ENCODE measurements at regions not wholly inside any gene's neighbourhood (a gene's known extent, or its start where the extent isn't known, plus 50 kb on each side); places are given as distances from the start of the nearest gene placed in this dataset.
"Not testable (repeated sequence)": the region's sequence is repeated elsewhere in the genome, so short reads cannot be mapped to it uniquely, and the experiment has no call there.

DNA sequence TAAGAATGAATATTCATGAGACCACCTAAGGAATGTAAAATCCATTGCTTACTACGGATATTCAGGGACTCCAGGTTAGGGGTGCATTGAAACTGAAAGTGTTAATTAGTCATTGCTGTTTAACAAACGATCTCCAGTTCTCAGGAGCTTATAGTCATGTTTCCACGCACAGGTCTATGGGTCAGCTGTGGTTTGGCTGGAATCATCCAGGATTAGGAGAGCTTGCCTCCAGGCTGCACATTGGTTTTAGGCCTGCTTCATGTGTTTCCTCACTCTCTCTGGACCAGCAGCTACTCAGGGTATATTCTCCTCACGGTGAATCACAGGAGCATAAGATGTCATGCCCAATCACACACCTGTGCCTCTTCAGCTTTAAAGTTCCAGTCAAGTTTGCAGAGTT is 98.9 kb downstream of the ATXN3L start:
- DNase-seq, result no peak

DNA sequence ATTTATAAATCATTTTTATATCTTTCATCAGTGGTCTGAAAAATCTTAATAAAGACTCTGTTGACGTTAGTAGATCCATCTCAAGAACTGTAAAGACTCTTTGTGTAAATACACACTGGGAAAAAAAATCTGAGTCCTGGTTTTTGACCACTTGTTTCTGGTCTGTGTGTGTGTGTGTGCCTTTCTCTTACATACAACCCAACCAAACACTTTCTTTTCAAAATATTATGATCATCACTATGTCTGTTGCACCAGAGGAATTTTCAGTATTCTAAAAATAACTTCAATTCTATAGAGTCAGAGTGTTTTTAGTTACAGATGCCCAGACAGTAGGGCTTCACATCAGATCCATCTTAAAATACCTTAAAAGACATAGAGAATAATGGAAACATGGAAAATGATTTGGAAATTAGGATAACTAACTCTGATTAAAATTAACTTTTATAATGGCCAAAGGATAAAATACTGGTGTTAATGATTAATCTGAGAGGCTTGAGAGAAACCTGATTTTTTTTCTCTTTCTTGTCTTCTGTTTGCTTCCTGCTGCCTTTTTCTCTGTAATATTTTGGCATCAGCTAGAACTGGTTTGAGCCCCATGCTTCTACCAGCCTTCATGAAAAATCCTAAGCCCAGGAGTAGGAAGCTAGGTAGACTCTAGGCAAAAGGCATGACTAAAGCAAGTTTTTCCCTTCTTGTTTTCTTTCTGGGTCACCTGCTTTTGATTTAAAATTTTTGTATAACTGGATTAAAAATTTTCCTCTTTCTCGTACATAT is 99.7 kb downstream of the ATXN3L start:
- no peak for DNase-seq

DNA sequence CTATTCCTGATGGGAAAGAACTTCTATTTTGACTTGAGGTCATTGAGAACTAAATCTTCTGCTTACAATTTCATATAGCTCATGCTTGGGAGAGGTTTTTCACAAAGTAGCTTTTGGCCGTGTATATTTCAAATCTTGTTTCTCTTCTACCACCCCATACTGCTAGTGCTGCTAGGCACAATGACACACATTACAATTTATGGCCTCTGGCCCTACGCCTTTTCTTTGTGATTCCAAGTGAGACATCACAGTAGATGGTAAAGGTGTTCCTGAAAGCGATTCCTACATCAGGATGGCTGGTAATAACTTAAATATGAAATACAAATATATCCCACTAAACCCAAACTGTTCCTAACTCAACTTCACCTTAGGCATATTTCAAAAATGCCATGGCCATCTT is 101.1 kb downstream of the ATXN3L start:
- no peak for DNase-seq

DNA sequence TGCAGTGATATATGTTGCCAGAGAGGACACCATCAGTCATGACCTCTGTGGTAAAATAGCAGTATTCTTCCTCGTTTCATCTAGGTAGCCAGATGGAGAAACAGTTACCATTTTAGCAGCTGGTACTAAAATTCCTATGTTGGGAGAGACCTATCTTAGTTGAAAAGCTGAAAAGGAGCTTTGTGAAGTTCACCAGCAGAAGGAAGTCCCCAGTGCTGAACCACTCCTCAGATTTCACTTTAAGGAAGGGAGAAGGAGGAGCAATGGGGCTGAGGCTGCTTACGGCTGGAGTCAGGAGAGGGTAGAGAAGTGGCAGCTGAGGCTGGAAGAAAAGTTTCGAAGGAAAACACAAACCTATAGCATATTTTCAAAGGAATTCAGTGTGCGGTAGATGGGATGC is 103.7 kb downstream of the ATXN3L start:
- DNase-seq, result no peak

DNA sequence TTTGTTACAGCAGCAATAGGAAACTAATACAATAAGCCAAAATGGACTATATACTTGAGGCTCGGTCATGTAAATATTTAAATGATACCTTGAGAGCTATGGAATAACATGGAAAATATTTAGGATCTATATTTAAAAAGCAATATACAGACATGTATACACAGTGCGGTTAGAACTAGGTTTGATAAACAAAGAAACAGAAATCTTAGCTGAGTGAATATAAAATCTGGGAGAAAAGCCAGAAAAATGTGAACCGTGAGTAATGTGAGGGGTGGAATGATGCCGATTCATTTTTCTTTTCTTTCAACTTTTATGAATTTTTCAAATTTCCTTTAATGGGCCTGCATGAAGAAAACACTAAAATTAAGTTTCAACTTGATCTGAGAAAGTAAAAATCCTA is 104.1 kb downstream of the ATXN3L start:
- no peak for DNase-seq

GRCh38 chrX:13212191-13212651 is 107.6 kb downstream of the ATXN3L start:
- DNase-seq, result no peak

DNA sequence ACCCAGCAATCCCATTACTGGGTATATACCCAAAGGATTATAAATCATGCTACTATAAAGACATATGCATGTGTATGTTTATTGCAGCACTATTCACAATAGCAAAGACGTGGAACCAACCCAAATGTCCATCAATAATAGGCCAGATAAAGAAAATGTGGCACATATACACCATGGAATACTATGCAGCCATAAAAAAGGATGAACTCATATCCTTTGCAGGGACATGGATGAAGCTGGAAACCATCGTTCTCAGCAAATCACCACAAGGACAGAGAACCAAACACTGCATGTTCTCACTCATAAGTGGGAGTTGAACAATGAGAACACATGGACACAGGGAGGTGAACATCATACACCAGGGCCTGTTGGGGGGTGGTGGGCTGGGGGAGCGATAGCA is 109.7 kb downstream of the ATXN3L start:
- DNase-seq, result not testable (repeated sequence)

DNA sequence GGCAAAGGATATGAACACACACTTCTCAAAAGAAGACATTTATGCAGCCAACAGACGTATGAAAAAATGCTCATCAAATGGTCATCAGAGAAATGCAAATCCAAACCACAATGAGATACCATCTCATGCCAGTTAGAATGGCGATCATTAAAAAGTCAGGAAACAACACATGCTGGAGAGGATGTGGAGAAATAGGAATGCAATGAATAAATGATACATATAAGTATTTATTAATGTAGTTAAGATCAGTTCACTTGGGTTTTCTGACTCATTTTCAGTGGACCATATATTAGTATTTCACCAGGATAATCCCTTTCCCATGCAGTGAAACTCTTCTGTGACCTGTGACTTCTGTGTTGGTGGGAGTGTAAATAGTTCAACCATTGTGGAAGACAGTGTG is 110.1 kb downstream of the ATXN3L start:
- not testable (repeated sequence) for DNase-seq

DNA sequence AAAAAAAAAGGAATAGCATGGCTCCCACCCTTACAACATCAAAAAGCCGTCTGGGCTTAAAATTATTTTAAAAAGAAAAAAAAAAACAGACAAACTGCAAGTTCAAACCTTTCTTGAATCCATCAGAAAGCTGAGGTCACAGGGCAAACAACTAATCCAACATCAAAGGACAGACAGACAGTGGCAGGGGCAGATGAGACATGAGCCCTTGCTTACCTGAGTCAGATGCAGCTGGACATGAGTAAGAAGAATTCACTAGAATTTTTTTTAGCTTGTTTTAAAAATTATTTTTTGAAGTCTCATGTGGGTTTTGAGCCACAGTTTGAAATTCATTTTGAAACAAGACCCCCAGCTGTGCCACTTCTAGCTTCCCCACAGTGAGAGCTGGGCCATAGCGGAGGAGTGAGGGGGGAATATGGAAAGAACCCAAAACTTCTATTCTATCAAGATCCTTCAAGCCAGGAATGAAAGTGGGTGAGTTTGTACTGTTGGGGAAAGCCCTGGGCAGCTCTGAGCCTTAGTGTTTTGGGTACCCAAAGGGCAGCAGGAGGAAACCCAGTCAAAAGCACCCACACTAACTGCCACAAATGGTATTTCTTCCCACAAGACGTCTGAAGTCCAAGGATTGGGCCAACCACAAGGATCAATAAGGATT is 111.4 kb downstream of the ATXN3L start:
- no peak for DNase-seq

DNA sequence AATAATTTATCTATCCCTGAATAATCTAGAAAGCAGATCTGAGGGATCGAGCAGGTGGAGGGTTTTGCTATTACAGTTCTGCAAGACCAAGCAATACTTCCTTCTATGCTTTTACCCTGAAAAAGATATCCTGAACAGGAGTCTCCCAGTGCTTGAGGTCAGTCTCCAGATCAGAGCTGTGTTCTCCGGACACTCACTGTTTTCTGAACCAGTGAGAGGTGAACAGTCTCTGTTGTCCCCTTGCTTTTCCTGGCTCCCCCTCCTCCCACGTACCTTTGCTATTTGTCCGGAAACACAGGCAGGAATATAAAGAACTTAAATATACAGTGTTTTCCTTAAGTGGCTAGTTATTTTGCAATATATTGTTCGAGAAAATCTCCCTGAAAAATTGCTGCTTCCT is 116.6 kb downstream of the ATXN3L start:
- no peak for DNase-seq

- DNase-seq, result no peak
Measured at GRCh38 chrX:13201605-13202219, 118.1 kb downstream of the ATXN3L start.

DNA sequence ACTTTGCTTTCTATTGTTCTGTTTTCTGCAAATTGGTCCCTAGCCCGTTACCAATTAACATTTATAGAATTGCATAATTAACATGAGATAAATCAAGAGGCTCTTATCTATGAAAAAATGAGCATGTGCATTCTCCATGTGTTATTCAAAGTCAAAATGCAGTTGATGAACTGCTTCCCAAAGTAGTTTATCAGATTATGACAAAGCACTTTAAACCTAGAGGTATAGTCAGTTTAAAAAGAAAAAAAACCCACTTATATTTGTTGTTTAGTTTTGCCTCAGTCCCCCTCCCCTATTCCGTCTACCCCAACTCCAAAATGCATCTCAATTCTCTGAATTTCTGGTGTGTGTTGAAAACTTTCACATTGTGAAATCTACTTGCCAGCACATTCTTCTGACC is 119.5 kb downstream of the ATXN3L start:
- DNase-seq, result no peak

DNA sequence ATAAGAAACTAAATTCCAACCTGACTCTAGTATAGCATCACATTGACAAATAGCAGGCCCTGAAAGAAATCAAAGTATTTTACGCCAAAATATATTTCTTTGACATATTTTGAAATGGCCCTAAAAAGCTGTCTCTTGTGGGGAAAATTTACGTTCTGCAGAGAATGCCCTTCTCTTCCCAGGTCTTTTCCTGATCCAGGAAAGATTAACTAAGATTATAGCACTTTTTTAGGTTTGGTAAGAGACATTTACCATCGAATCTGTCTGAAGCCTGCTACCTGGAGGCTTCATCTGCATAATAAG is 121.1 kb downstream of the ATXN3L start:
- no peak for DNase-seq

DNA sequence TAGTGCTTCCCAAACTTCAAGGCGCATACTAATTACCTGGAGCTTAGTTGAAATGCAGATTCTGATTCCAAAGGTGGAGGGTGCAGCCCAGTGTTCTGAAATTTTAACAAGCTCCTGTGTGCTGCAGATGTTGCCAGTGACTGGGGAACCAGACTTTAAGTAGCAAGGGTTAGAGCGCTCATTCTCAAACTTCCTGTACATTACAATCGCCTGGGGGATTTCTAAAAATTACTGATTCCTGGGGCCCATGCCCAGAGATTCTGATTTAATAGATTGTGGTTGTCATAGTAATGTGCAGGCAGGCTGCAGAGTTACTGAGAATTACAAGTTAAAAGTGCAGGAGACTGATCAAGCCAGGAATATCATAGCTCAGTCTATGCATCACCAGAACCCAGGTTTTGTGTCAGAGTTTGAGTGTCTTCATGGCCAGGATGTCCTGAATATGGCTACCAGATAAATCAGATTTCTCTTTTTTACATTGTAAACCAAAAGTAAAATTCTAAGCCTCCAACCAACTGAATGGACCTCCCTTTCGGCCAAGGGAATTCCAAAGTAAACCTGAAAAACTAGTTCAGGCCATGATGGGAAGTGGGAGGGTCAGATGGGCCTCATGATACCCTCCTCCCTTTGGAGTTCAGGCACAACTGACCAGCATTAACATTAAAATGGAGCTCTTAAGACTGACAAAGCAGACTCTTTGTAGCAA is 121.6 kb downstream of the ATXN3L start:
- no peak for DNase-seq

DNA sequence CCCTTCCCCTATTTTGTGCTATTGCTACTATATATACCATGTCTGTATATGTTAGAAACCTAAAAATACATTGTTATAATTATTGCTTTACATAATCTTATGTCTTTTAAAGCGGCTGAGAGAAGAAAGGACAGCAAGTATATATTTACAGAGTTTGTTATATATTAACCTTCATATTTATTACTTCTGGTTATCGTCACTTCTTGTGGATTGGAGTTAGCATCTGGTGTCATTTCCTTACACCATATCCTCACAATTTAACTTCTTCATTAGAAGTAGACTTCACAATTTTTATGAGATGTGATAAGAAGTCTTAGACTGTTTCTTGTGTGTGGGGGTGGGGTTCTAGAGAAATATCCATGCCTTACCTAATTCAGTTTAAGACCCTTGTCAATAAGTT is 123.1 kb downstream of the ATXN3L start:
- DNase-seq, result no peak

- no peak for DNase-seq
Measured at GRCh38 chrX:13195340-13195739, 124.5 kb downstream of the ATXN3L start.

DNA sequence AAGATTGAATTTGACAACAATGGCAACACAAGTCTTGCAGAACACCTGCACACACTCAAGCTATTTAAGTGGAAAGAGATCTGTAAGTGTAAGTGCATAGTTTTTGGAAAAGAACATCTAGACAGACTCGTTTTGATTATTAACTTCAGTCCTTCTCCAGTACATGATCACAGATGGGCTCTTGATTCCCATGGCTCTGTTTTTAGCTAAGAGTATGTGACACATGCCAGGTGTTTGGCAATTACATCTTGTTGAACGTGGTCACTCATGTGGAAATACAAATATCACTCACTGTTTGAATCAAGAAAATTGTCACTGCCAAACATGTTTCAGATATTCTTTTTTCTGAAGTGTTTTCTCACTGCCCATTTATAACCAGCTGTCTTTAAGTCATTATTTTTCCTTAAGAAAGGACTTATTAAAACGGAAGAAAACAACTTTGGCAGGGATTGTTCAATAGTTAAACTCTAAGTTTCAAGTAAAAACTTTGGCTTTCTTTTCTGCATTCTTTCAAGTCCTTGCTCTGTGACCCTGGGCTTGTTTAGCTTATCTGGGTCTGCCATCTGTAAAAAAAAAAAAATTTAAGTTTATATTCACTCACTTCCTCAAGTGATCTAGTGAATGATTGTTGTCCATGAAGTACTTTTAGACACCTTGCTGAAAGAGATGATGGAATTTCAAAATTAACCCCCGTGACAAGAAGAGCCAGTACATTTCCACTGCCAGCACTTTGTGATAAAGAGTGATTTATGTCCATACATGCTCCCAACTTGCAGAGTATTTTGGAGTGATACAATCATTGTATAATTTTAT is 125.4 kb downstream of the ATXN3L start:
- DNase-seq, result no peak

DNA sequence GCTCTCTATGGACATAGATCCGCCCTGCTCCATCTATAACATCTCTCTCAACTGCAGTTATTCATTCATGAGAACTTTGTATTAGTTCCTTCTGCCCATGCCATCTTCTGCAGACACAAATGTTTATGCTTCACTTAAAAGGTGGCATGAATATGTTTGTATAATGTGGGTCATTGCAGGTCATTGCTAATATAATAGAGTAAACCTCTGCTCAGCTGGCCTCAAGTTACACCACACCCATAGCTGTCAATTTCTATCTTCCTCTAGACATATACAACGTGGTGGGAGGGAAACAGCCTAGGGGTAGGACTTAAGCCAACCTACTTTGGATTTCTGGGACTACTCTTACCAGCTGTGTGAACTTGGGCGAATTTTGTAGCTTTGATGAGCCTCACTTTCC is 129.8 kb downstream of the ATXN3L start:
- no peak for DNase-seq

DNA sequence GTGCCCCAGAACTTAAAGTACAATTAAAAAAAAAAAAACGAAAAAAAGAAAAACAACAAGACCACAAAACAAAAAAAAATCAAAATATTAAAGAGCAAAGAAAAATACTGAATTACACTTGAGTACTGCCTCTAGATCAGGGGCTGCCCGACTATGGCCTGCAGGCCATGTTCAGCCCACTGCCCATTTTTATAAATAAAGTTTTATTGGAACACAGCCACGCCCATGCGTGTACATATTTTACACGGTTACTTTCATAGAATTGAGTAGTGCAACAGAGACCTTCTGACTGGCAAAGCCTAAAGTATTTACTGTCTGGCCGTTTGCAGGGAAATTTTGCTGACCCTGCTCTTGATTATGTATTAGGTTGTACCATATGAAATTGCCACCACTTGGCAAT is 130.5 kb downstream of the ATXN3L start:
- DNase-seq, result no peak

- DNase-seq, result no peak
Measured at GRCh38 chrX:13188731-13189309, 131.0 kb downstream of the ATXN3L start.

DNA sequence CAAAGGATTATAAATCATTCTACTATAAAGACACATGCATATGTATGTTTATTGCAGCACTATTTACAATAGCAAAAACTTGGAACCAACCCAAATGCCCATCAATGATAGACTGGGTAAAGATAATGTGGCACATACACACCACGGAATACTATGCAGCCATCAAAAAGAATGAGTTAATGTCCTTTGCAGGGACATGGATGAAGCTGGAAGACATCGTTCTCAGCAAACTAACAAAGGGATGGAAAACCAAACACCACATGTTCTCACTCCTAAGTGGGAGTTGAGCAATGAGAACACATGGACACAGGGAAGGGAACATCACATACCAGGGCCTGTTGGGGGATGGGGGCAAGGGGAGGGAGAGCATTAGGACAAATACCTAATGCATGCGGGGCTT is 133.2 kb downstream of the ATXN3L start:
- DNase-seq, result not testable (repeated sequence)

DNA sequence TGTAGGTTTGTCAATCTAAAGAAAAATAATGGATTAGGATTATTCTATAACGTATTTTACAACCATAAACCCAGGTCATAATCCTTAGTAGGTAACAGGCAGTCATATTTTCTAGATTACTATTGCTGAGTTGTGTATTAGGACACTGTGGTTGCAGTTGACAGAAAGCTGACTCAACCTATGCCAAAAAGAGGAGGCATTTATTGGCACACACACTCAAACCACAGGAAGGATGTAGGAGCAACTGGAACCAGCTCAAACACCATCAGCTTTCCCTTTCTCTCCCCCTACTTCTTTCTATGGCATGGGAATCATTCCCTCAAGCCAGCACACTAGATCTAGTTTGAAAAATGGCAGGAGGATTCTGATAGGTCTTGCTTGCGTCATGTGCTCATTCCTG is 136.4 kb upstream of the FAM9C start:
- no peak for DNase-seq

- DNase-seq, result no peak
Measured at GRCh38 chrX:13179586-13179985, 135.2 kb upstream of the FAM9C start.

All from CD4-positive, alpha-beta T cell treated with Interleukin-15 for 1 hour (primary cell).